Stimulated activated CD4-positive, alpha-beta T cell treated with anti-CD3 and anti-CD28 coated beads, Interleukin-1b, Interleukin-23, amount 100 ng/mL, for 4 hours (primary cell): ENCODE measurements at regions not wholly inside any gene's neighbourhood (a gene's known extent, or its start where the extent isn't known, plus 50 kb on each side); places are given as distances from the start of the nearest gene placed in this dataset.

Experiments
- DNase-seq, 2 donors: peaks; one replicate each; pipeline ENCODE4 v3.0.0-alpha.2; 2020; ENCODE audit warnings: low read depth in 2 of 2

DNA sequence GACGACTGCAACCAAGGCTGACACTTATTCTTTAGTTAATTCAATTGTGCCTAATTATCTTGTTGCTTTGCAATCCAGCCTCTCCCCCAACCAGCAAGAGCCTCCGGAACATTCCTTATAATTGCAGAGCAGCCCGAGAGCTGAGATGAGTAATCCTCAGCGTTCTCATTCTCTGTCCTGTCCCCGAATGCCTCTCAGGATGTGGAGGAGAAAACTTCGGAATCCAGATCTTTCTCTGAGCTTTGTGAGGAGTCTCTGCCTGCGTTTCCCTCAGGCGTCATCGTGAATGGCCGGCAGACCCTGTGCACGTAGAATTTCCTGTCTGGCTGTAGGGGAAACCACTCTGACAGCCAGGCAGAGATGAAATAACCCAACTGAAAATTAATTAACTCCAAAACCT, 160.5 kb upstream of the DIO3 start:
- DNase-seq, result no peak

DNA sequence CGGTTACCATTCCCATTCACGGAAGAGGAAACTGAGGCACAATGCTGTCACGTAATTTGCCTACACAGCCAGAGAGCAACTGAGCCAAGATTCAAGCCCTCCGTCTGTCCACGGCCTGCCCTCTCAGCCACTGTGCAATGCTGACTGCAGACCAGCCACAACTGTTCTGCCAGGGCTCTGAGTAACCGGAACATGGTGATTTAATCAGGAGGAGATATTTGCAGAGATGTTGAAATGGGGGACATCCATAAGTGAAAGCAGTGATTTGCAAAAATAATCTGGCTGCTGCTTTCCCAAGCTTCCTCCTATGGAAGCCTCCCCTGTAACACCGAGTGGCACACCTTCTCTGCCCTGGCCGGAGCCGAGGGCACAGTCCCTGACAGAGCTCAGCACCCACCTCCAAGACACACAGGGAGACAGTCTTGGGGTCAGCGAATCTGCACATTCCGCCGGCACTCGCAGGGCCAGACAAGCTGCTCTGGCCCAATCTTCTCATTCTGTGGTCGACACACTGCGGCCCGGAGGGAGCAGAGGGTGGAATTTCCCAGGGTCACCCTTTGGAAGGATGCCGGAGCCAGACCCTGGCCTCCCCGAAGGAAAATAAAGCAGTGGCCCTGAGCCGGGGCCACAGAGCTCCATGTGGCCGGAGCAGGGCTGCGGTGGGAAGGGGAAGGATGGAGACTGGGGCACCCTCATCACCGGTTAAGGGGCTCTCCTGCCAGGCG, 158.2 kb upstream of the DIO3 start:
- no peak for DNase-seq

DNA sequence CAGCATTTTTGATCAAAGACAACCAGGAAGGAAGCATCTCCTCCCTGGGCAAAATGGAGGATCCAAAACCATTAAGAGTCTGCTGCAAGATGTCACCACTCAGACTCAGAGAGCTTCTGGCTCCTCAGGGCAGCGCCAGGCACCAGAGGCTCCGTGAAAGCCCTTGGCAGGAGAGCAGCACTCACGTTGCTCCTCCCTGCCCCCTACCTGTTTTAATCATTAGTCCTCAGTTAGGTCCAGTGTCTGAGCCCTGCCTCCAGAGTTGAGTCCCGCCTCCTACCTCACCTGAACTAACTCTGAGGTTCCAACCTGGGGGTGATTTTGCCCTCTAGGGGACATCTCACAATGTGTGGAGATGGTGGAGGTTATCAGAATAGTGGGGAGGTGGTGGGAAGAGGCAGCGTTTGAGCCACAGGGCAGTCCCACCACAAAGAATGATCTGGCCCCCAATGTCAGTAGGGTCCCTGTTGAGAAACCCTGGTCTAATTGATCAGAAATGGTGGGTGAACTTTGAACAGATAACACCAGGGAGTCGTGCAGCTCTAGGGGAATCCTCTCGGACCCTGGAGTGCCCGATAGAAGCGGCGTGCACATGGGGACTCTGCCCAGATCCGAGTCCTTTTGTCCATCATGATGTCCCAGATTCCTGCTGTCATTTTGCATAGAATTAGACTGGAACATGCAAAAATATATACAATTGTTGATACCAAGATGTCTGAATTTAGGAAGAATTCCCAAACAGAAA, 156.7 kb upstream of the DIO3 start:
- DNase-seq, result no peak

DNA sequence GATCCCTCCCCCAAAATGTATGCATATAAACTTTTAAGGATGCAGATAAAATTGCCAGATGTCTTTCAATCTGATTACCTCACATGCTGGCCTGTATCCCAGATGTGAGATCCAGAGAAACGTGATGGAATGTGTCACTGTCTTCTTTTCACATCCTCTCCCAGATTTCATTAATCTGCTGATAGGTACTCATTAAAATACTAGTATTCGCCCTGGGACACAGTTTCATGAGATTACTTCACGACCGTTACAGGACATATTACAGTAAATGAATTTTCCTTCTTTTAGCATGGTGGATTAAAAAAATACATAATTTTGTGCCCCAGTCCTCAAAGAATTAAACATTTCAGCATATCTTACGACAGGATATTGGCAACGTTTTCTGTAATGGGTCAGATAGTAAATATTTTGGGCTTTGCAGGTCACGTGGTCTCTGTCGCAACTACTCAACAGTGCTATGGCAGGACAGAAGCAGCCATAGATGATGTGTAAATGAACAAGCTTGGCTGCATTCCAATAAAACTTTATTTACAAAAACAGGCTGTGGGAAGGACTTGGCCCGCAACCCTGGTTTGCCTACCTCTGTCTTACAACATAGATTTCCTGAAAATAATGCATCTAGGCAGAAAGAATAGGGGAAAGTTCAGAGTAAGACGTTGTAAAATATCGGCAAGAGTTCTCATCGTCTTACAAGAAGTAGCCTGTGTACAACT, 156.0 kb upstream of the DIO3 start:
- DNase-seq, result no peak

DNA sequence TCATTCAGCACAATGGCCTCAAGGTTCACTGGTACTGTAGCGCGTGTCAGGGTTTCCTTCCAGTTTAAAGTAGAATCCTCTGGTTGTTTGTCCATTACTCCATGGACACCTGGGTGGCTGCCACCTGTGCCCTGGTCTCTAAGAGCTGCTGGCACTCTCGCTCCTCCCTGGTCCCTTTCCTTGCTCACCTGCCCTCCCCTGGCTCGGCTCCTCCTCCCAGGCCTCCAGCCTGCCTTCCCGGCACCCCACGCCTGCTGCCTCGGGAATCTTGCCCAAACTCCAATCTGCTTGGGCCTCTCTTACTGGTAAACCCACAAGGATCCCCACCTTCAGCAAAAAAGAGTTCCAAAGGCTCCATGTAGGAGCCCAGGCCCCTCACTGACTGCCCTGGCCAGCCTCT, 154.4 kb upstream of the DIO3 start:
- DNase-seq, result no peak

DNA sequence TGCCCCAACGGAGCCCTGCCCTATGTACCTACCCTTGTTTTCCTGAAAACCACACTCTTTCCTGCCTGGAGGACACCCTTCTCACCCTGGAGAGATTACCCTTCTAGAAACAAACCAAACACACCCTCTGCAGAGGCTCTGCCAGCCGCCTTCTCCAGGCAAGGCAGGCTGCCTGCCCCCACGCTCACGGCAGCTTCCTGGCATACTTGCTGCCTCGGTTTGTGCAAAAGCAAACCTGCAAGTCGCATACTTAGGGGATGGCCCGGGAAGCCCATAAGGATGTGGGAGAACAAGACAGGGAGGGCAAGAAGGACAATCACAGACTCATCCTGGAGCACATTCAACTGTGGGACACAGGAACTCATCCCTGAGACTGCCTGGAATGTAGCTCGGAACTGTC, 154.0 kb upstream of the DIO3 start:
- no peak for DNase-seq

DNA sequence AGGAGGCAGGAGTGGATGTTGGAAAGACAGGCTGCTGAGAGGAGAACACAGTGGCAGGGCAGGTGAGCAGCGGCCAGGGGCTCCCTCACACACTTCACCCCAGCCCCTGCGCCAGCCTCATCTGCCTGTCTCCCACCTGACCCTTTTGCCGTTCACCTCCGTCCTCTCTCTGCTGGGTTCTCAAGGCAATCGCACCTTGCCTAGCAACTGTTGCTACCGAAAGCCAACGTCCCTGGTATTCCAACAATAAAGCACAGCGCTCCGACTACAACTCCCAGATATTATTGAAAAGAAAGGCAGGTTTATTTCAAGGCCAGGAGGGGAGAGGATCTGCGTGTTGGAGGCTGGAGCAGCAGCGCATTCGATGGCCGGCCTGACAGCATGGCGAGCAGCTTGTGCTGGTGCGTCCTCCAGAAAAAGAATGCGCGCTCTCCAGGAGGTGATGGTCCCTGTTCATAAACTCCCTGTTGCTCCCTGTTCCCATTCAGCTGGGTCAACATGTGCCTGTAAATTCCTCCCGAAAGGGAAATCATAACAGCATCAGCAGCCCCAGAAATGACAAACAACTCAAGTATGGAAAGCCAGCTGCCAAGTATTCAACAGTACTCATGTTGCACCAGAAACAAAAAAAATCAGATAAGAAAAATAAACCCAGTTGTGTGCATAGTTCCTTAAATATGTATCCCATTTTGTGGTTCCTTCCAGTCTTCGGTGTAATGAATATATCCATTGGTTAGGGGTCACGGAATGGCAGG, 153.0 kb upstream of the DIO3 start:
- DNase-seq, result no peak

DNA sequence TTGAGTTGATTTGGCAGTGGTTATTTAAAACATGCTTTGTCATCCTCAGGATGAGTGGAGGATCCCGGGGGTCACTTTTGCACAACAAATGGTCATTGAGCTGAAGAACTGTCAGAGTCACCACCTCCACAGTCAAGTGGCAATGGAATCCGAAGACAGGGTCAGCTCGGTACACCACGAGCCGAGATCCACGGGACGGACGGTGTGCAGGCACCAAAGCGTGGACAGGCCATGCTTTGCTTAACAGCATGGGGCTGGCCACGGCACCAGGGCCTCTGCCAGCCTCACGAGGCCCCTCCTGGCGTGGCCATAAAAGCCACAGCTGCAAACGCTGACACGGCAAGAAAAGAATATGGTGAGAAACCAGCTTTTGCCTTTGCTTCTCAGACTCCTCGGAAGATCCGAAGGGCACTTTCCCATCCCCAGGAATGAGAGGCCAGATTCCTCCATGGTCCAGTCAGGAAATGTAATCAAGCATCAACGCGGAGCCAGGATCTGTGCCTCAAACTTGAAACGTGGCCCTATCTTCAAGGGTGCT, 152.2 kb upstream of the DIO3 start:
- no peak for DNase-seq

DNA sequence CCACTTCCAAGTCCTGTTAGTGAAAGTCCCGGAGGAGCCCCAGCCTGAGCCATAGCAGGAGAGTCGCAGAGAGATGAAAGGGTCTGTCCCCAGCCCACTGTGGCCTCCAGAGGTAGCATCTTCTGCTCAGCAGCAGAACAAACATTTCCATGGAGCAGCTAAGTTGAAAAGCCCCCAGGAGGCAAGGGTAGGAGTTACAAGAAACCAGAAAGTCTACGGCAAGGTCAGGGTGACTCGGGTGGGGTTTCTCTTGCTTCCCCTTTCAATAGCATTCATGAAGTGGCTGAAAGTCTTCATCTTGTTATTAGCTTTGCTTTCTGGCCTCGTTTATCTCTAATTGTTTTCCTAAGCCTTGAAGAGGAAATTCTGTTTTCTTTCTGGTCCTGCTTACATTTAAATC, 151.2 kb upstream of the DIO3 start:
- no peak for DNase-seq

DNA sequence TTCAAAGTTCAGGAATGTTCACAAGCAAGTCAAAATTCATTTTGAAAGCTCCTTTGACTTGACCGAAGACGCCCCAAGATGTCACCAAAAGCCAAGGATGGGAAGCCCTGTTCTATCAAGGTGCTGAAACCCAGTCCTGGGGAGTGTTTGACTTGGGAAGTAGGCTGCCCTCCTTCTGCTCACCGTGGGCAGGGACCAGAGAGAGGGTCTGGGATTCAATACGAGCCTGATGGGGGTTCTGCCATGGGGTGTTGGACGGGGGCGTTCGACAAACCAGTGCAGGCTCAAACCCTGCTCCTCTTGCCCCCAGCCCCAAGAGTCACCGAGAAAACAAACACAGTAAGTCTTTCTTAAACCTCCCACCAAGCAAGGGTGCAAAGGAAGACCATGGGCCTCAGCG, 150.1 kb upstream of the DIO3 start:
- DNase-seq, result no peak

DNA sequence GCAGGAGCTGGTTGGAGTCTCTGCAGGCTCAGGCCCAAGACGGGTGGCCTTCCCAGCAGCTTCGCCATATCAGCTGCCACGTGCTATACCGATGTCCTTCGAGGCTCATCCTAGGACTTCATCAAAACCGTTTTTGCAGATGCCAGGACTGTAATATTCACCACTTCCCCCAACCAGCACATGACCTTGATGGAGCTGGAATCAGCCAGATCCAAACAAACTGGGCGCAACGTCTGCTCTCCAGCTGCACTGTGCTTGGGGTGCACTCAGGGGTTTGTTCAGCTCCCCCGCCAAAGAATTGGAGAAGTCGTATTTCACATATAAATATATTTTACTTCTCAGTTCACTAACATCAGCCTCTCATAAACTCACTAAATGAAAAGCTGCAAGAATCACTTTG, 149.5 kb upstream of the DIO3 start:
- DNase-seq, result no peak

DNA sequence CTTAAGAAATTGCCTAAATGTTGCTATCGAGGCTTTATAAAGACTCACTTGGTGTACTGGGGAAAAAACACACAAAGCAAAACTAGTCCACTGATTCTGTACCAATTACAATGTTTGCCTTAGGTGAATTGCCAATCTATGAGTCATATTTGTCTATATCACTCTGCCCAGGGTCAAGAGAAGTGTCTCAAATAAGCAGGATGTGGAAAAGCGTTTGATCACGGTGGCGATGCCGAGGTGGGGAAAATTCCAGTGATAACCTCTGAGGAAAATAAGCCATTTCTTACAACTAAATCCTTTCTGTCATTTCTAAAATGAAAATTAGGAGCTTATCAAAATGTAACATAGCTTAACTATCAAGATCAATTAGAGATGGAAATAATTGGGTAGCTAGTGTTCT, 148.6 kb upstream of the DIO3 start:
- DNase-seq, result no peak

DNA sequence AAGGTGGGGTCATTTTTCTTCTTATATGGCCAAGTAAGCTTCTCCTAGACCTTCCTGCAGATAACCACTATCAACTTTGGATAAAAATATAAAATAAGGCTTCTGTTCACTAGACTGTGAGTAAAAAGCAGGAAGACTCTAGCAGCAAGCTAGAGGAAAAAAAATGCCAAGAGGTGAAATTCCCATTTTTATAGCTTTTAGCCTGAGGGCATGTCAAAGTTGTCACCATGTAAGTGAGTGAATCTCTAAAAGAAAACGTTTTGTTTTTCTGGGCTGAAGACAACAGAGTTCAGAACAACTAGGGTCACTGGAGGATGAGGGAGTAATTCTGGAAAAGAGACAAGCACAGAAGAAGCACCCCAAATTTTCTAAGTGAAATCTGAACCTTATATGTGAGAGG, 143.9 kb upstream of the DIO3 start:
- DNase-seq, result no peak

DNA sequence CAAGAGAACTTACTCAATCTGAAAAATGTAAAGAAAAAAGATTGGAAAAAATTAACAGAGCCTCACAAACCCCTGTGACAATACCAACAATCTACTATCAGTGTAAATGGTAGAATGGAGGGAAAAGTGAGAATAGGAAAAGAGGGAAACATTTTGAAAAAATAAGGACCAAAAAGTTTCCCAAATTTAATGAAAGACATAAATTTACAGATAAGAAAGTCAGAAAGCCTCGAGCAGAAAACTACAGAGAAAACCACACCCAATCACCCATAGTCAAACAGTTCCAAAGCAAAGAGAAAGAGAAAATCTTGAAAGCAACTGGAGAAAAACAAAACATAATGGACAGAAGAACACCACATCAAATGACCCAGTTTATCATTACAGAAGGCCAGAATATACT, 142.7 kb upstream of the DIO3 start:
- DNase-seq, result no peak

DNA sequence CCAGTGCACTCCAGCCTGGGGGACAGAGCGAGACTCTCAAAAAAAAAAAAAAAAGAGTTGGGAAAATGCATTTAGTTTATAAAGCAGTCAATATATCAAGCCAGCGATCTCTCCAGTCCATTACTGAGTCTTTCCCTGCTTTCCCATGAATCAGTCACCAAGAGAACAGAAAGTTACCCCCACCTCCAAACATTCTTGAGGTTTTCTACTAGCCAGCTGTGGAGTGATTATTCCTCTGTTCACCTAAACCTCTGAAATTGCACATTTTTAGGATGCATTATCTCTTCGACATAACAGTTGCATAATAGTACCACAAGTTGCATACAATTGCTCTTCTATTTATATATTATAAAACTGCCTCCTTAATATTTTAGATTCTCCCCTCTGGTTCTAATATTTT, 134.8 kb upstream of the DIO3 start:
- no peak for DNase-seq

DNA sequence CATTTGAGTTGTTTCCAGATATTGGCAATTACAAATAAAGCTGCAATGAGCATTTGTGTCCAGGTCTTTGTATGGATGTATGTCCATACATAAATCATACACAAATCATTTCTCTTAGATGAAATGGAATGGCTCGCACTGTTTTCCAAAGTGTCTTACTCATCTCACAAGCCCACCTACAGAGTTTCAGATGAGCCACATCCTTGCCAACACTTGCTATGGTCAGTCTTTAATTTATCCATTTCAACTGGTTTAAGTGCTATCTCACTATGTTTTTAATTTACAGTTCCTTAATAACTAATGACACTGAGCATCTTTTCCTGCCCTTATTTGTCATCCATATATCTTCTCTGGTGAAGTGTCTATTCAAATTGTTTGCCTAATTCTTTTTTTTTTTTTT, 132.9 kb upstream of the DIO3 start:
- DNase-seq, result no peak

DNA sequence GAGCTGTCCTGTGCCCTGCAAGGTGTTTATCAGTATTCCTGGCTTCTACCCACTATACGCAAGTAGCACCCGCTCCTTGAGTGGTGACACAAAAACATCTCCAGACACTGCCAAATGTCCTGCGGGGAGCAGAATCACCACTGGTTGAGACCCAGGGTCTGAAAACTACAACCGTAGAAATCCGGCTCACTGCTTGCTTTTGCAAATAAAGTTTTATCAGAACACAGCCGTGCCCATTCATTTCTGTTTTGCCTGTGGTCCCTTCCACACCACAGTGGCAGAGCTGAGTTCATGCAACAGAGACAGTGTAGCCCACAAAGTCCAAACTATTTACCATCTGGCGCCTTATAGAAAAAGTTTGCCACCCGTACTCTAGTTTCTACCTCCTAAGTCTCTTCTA, 125.7 kb upstream of the DIO3 start:
- no peak for DNase-seq

DNA sequence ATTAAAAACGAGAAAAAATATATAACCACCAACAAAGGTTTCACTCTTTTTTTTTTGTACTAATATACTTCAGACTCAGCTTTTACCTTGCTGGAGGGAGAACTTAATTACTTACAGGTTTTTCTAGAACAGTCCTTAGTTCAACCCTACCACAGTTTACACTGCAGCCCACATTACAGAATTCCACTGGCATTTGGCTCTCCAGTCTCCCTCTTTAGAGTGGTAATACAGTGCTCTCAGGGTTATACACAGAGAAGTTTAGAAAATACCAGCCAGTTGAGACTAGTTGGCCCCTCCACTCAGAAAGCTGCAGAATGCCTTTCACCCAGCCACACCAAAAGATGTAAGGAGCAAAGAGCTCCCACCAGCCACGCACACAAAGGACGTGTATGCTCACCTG, 122.3 kb upstream of the DIO3 start:
- DNase-seq, result no peak

DNA sequence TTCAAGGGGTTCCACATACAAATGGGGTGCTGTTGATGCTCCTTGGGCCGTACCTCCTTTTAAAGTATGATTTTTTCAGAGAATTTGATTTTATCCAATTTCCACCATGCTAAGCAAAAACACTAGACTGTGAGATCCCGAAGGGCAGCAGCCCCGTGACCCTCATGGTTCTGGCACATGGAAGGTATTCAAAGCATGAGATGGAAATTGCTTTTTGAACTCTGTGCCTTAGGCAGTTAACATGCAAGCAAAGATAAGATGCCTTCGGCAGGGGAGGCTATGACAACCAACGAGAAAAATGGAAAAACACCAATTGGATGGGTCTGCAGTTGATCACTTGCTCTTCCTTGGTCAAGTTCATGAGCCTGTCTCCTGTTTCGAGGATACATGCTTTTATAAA, 120.8 kb upstream of the DIO3 start:
- no peak for DNase-seq

DNA sequence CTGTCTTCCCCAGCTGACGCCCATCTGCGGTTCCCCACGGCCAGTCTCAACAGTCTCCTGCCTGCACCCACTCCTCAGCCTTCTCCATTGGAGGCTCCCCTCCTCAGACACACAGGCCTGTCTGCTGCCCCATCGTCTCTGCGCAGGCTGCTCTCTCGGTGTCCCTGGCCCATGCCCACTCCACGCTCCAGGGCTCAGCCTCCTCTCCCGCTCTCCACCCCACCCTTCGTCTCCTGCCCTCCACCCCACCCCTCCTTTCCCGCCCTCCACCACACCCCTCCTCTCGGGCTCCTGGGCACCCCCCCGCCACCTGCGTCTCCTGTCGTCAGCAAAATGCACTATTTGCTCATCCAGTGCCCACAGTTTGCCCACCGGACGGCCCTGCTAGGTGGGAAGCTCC, 119.6 kb upstream of the DIO3 start:
- no peak for DNase-seq

DNA sequence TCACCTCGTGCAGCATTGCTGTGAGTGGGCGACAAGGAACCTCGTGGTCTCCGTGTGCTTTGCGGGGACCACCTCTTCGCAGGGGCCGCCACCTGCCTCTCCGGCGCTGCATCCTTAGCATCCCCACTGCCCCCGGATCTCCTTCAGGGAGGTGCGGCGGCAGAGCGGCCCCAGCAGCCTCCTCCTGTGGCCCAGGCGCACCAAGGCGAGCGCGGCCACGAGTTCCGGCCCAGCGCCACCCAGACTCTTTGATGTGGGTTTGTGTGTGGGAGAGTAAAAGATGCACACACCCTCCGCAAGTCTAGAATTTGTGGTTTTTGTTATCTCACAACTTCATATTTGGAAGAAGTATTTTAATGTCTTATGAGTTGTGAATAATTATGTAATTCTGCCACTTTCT, 118.8 kb upstream of the DIO3 start:
- peak; percentile 31 to 32 for DNase-seq

DNA sequence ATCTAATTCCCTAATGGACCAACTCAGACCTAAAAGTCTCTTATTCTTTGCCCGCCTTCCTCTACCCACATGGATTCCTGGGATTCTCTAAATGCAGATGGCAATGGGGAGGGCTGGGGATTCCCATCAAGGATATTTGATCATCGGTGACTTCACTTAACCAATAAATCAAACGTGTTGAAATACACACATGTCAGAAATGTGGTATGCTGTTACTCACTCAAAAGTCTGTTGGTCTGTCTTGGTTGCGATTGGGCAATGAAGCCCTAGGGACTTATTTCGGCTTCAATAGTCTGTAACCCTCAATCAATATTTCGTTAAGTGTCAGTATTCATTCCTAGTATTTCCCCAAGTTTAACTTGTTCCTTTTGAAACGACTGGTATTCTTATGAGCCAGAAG, 117.2 kb upstream of the DIO3 start:
- DNase-seq, result no peak
